ENCODE measurements at regions not wholly inside any gene's neighbourhood (a gene's known extent, or its start where the extent isn't known, plus 50 kb on each side); places are given as distances from the start of the nearest gene placed in this dataset.

GRCh38 chr13:88544836-88545235 is 873.7 kb downstream of the SLITRK5 start:
- Histone ChIP-seq H2AK5ac (ENCODE audit: low read depth, low read length) (no peak overlapping the region), H3K9me3 (ENCODE audit: control insufficient read depth, insufficient read depth, low read length) (peaks cover 4% of the 10 kb centered on the region; the same call in 1 of the 2 replicates), H3K4ac (ENCODE audit: low read depth, low read length) (no peak overlapping the region), H3K4me3 (ENCODE audit: insufficient read depth, low read depth, low read length) (no peak overlapping the region), H3K9me1 (ENCODE audit: insufficient read depth, low read length) (no peaks in the 10 kb centered on the region), H3K4me1 (ENCODE audit: control insufficient read depth, insufficient read depth, low read length) (no peaks in the 10 kb centered on the region), H2AK9ac (replicated peaks; ENCODE audit: low read depth, low read length, poor library complexity) (no peak overlapping the region), H2BK20ac (ENCODE audit: low read depth, low read length) (no peak overlapping the region), H3K18ac (ENCODE audit: low read depth, low read length) (no peak overlapping the region), H3K14ac (replicated peaks; ENCODE audit: low read depth, low read length) (no peak overlapping the region), H2BK120ac (ENCODE audit: low read depth, low read length) (no peak overlapping the region), H4K91ac (ENCODE audit: insufficient read depth, low read depth, low read length) (no peak overlapping the region), H3K56ac (ENCODE audit: extremely low read depth, insufficient read depth, low read length) (no peak overlapping the region), H4K5ac (ENCODE audit: low read depth, low read length) (no peak overlapping the region), H3K23ac (ENCODE audit: low read depth, low read length) (no peak overlapping the region), H2AFZ (replicated peaks; ENCODE audit: low read length, poor library complexity) (no peak overlapping the region), H3K27ac (ENCODE audit: insufficient read depth, low read length) (no peak overlapping the region), H3K36me3 (ENCODE audit: control insufficient read depth, insufficient read depth, low read length) (no peaks in the 10 kb centered on the region), H3K27me3 (ENCODE audit: control insufficient read depth, insufficient read depth, low read length) (no peaks in the 10 kb centered on the region), H2BK5ac (ENCODE audit: low read depth, low read length, poor library complexity, severe bottlenecking) (no peak overlapping the region), H2BK15ac (ENCODE audit: low read depth, low read length) (no peak overlapping the region), H3K9ac (ENCODE audit: low read depth, low read length) (no peak overlapping the region), H4K20me1 (ENCODE audit: insufficient read depth, low read length) (no peaks in the 10 kb centered on the region), H3K79me1 (ENCODE audit: low read depth in 1 of 2, low read length in 2 of 2) (no peaks in the 10 kb centered on the region), H3K4me2 (ENCODE audit: low read depth, low read length) (no peak overlapping the region), H4K8ac (ENCODE audit: low read depth in 2 of 2, low read length in 2 of 2) (no peak overlapping the region)
- dilution Hi-C loops (cut with HindIII; ENCODE audit: low sequenced_read_pairs, unreplicated experiment) (no loop called here), in situ Hi-C loops (cut with MboI; ENCODE audit: low sequenced_read_pairs) (no loop called here), intact Hi-C loops (cut with micrococcal nuclease) (no loop called here)
- ChIA-PET POLR2A (ENCODE audit: unreplicated experiment) (no interaction called here), CTCF (no interaction called here)
- no peak for ATAC-seq (ENCODE audit: low read depth)
- BruUV-seq (replicated peaks), result no TSS peak
- TF ChIP-seq ELK1 (IDR thresholded peaks at IDR 0.05; ENCODE audit: borderline replicate concordance, low read depth, low read length), result no peak
- TF ChIP-seq USF2 (IDR thresholded peaks at IDR 0.05; ENCODE audit: low read depth, low read length), result no peak
- TF ChIP-seq RCOR1 (IDR thresholded peaks at IDR 0.05; ENCODE audit: insufficient replicate concordance, low read length), result no peak
- TF ChIP-seq MAZ (IDR thresholded peaks at IDR 0.05; ENCODE audit: borderline replicate concordance, low read depth, low read length), result no peak
- WGBS, 2 experiments (ENCODE audit: extremely low coverage in 2 of 2, insufficient read length in 1 of 2), result 29% methylated on average over 1 of the region's 1 CpG; no CpG with 5 or more reads in 1 of the 2 experiments
- DNase-seq, result no peak

Data from IMR-90 (cell line).